ENCODE measurements at regions not wholly inside any gene's neighbourhood (a gene's known extent, or its start where the extent isn't known, plus 50 kb on each side); places are given as distances from the start of the nearest gene placed in this dataset.

- no TSS peak for BruUV-seq (replicated peaks)
- Histone ChIP-seq H3K9me3 (ENCODE audit: low read length) (no peaks in the 10 kb centered on the region), H2AFZ (ENCODE audit: low read length) (no peak overlapping the region), H3K4me3 (replicated peaks in 1 of 3; ENCODE audit: insufficient read depth in 1 of 3, low read depth in 2 of 3, low read length in 3 of 3) (no peak overlapping the region), H3K27ac (ENCODE audit: extremely low read length, insufficient read depth, low read length) (no peak overlapping the region), H3K27me3 (ENCODE audit: control insufficient read depth in 1 of 2, insufficient read depth in 2 of 2, low read length in 2 of 2) (no peaks in the 10 kb centered on the region), H3K9ac (ENCODE audit: insufficient read depth, low read depth, low read length) (no peak overlapping the region), H4K20me1 (ENCODE audit: insufficient read depth, low read length) (no peaks in the 10 kb centered on the region), H3K79me2 (ENCODE audit: insufficient read depth, low read length) (no peaks in the 10 kb centered on the region), H3K4me1 (ENCODE audit: insufficient read depth, low read length) (no peaks in the 10 kb centered on the region), H3K36me3 (replicated peaks in 1 of 2; ENCODE audit: control insufficient read depth in 1 of 2, insufficient read depth in 2 of 2, low read length in 2 of 2) (no peaks in the 10 kb centered on the region), H3K4me2 (ENCODE audit: low read depth, low read length) (no peak overlapping the region)
- intact Hi-C loops (cut with micrococcal nuclease; ENCODE audit: unreplicated experiment) = no loop called here
- FAIRE-seq (no peak), DNase-seq (ENCODE audit: low spot score) (no peak), ATAC-seq (no peak)
- WGBS (ENCODE audit: low lambda C conversion rate) = 4% methylated on average over 3 of the region's 3 CpGs
- CTCF ChIA-PET (ENCODE audit: low intra/inter-chr PET ratio, low total read pairs) = no interaction called here
- POLR2A ChIA-PET = no interaction called here
- in situ Hi-C loops (cut with HindIII; ENCODE audit: extremely low pct_ligation_motif_present, low pct_unique_long_range_greater_than_20kb) = no loop called here
- TF ChIP-seq HMGXB3 (CRISPR knock-in tag; IDR thresholded peaks at IDR 0.05; ENCODE audit: borderline replicate concordance) = no peak
- TF ChIP-seq ZSCAN5A (CRISPR knock-in tag; IDR thresholded peaks at IDR 0.05; ENCODE audit: borderline replicate concordance) = no peak
- no peak for TF ChIP-seq NBN (conservative IDR thresholded peaks at IDR 0.05)
- no peak for TF ChIP-seq RFX3 (CRISPR knock-in tag; IDR thresholded peaks at IDR 0.05)
- no peak for TF ChIP-seq TARDBP (CRISPR knock-in tag; IDR thresholded peaks at IDR 0.05)
- TF ChIP-seq MIXL1 (CRISPR knock-in tag; IDR thresholded peaks at IDR 0.05) = no peak
- TF ChIP-seq ZBTB44 (CRISPR knock-in tag; IDR thresholded peaks at IDR 0.05) = no peak
- no peak for TF ChIP-seq ZNF503 (CRISPR knock-in tag; IDR thresholded peaks at IDR 0.05)
- no peak for TF ChIP-seq REXO4 (CRISPR knock-in tag; IDR thresholded peaks at IDR 0.05; ENCODE audit: borderline replicate concordance)
- no peak for TF ChIP-seq ZNF609 (CRISPR knock-in tag; IDR thresholded peaks at IDR 0.05; ENCODE audit: borderline replicate concordance)
- no peak for TF ChIP-seq SIX4 (CRISPR knock-in tag; IDR thresholded peaks at IDR 0.05)
Observed at GRCh38 chr5:120293796-120294195, 170.3 kb upstream of the PRR16 start.

Measured in HepG2 (cell line).